Loucy (cell line): ENCODE measurements at regions not wholly inside any gene's neighbourhood (a gene's known extent, or its start where the extent isn't known, plus 50 kb on each side); places are given as distances from the start of the nearest gene placed in this dataset.

Source experiments
- H2AFZ ChIP-seq: fragments of 200-600 bp; sonication (generic); 2 replicates; pipeline ENCODE4 v1.6.0; 2016; ENCODE audit warnings: antibody characterized with exemption, mild to moderate bottlenecking, low read length, moderate library complexity
- H3F3A ChIP-seq: fragments of 200-600 bp; 2 replicates; pipeline ENCODE4 v1.6.0; 2016; ENCODE audit warnings: antibody characterized with exemption, low read depth, mild to moderate bottlenecking
- H3K27me3 ChIP-seq: fragments of 200-600 bp; sonication (generic); 2 replicates; pipeline ENCODE4 v1.6.1; 2014; ENCODE audit warnings: low read length, mild to moderate bottlenecking; ENCODE audit not compliant: insufficient read depth, poor library complexity, severe bottlenecking
- H3K36me3 ChIP-seq: fragments of 200-600 bp; sonication (generic); 2 replicates; pipeline ENCODE4 v1.6.1; 2016; ENCODE audit warnings: low read length; ENCODE audit not compliant: insufficient read depth
- H3K4me1 ChIP-seq: fragments of 200-600 bp; sonication (generic); 2 replicates; pipeline ENCODE4 v1.5.1; 2014; ENCODE audit warnings: low read length, mild to moderate bottlenecking; ENCODE audit not compliant: insufficient read depth, poor library complexity, severe bottlenecking
- H3K4me2 ChIP-seq: fragments of 200-600 bp; sonication (generic); 2 replicates; pipeline ENCODE4 v1.6.0; 2014; ENCODE audit warnings: antibody characterized with exemption, low read length, low read depth, mild to moderate bottlenecking; ENCODE audit not compliant: poor library complexity, severe bottlenecking
- H3K4me3 ChIP-seq: fragments of 200-600 bp; sonication (generic); 2 replicates; pipeline ENCODE4 v1.5.1; 2014; ENCODE audit warnings: low read length, mild to moderate bottlenecking, mixed read lengths; ENCODE audit not compliant: poor library complexity, severe bottlenecking
- H3K79me2 ChIP-seq: fragments of 200-600 bp; sonication (generic); 2 replicates; pipeline ENCODE4 v1.6.1; 2014; ENCODE audit warnings: low read length; ENCODE audit not compliant: insufficient read depth
- H3K9ac ChIP-seq: fragments of 200-600 bp; sonication (generic); 2 replicates; pipeline ENCODE4 v1.6.0; 2014; ENCODE audit warnings: mild to moderate bottlenecking, low read depth, low read length, moderate library complexity; ENCODE audit not compliant: poor library complexity, severe bottlenecking
- H3K9me2 ChIP-seq: fragments of 200-600 bp; sonication (generic); replicated peaks from 2 replicates; pipeline ENCODE4 v1.6.1; 2016; ENCODE audit warnings: low read depth, low read length, mixed read lengths
- H3K9me3 ChIP-seq: fragments of 200-600 bp; sonication (generic); 2 replicates; pipeline ENCODE4 v1.6.1; 2014; ENCODE audit warnings: mild to moderate bottlenecking, antibody characterized with exemption, low read length, low read depth; ENCODE audit not compliant: insufficient read depth
- H4K20me1 ChIP-seq: fragments of 200-600 bp; sonication (generic); 2 replicates; pipeline ENCODE4 v1.6.0; 2014; ENCODE audit warnings: antibody characterized with exemption, low read length, mild to moderate bottlenecking; ENCODE audit not compliant: insufficient read depth, poor library complexity, severe bottlenecking
- CTCF ChIP-seq: fragments of 200-600 bp; sonication (generic); conservative IDR thresholded peaks from 2 replicates; pipeline ENCODE4 v1.5.1; 2014; ENCODE audit warnings: mild to moderate bottlenecking, antibody characterized with exemption, low read length
- EZH2phosphoT487 ChIP-seq: fragments of 200-600 bp; IDR thresholded peaks from 2 replicates; pipeline ENCODE4 v1.6.1; 2018; ENCODE audit warnings: antibody characterized with exemption, mild to moderate bottlenecking, moderate library complexity, borderline replicate concordance

GRCh38 chr10:128206676-128207075 lies 80.5 kb upstream of the MKI67 start:
- H3K27me3 ChIP-seq = no peaks in the 10 kb centered on the region
- H3K4me1 ChIP-seq = peaks cover 15% of the 10 kb centered on the region
- H4K20me1 ChIP-seq = no peaks in the 10 kb centered on the region
- no peaks in the 10 kb centered on the region for H3F3A ChIP-seq
- H3K4me3 ChIP-seq = no peak overlapping the region
- H3K9ac ChIP-seq = no peak overlapping the region
- peaks cover 31% of the 10 kb centered on the region; the same call in 1 of the 2 replicates for H3K79me2 ChIP-seq
- H3K4me2 ChIP-seq = no peak overlapping the region
- H2AFZ ChIP-seq = no peak overlapping the region
- H3K9me2 ChIP-seq = no peaks in the 10 kb centered on the region
- peaks cover 8% of the 10 kb centered on the region; the same call in 1 of the 2 replicates for H3K36me3 ChIP-seq
- H3K9me3 ChIP-seq = peaks cover 13% of the 10 kb centered on the region; the same call in 1 of the 2 replicates
- TF ChIP-seq CTCF (no peak), EZH2phosphoT487 (no peak)

GRCh38 chr10:128209862-128210214 lies 83.6 kb upstream of the MKI67 start:
- no peak overlapping the region for H3K9ac ChIP-seq

GRCh38 chr10:128210215-128211063 lies 84.2 kb upstream of the MKI67 start:
- no peak for TF ChIP-seq EZH2phosphoT487
- no peak; the same call in 1 of the 2 replicates for TF ChIP-seq CTCF
- Histone ChIP-seq H3K9me3 (no peaks in the 10 kb centered on the region), H3K27me3 (no peaks in the 10 kb centered on the region), H3K4me3 (no peak overlapping the region), H3F3A (no peaks in the 10 kb centered on the region), H3K4me2 (no peak overlapping the region), H4K20me1 (no peaks in the 10 kb centered on the region), H3K4me1 (peaks cover 26% of the 10 kb centered on the region), H3K36me3 (no peaks in the 10 kb centered on the region; the same call in 1 of the 2 replicates), H2AFZ (no peak overlapping the region), H3K9ac (no peak overlapping the region), H3K79me2 (peaks cover 37% of the 10 kb centered on the region; the same call in 1 of the 2 replicates), H3K9me2 (no peaks in the 10 kb centered on the region)

More at GRCh38 chr10:128209862-128210214, 83.6 kb upstream of the MKI67 start:
- H3K9me3 ChIP-seq = no peaks in the 10 kb centered on the region
- H3K27me3 ChIP-seq = no peaks in the 10 kb centered on the region
- H2AFZ ChIP-seq = no peak overlapping the region
- no peaks in the 10 kb centered on the region for H4K20me1 ChIP-seq
- peaks cover 26% of the 10 kb centered on the region for H3K4me1 ChIP-seq
- H3K36me3 ChIP-seq = no peaks in the 10 kb centered on the region; the same call in 1 of the 2 replicates
- no peak overlapping the region for H3K4me3 ChIP-seq
- TF ChIP-seq CTCF = no peak
- H3F3A ChIP-seq = no peaks in the 10 kb centered on the region
- no peaks in the 10 kb centered on the region for H3K9me2 ChIP-seq
- H3K4me2 ChIP-seq = no peak overlapping the region
- peaks cover 41% of the 10 kb centered on the region; the same call in 1 of the 2 replicates for H3K79me2 ChIP-seq
